NCI-H146 treated with DMSO at 0.1 percent for 48 hours (cell line): ENCODE measurements at regions not wholly inside any gene's neighbourhood (a gene's known extent, or its start where the extent isn't known, plus 50 kb on each side); places are given as distances from the start of the nearest gene placed in this dataset.
"Not testable (repeated sequence)": the region's sequence is repeated elsewhere in the genome, so short reads cannot be mapped to it uniquely, and the experiment has no call there.

ENCODE experiments used
- DNase-seq: peaks from one replicate; lab custom pipeline; 2025; ENCODE audit not compliant: unreplicated experiment; lab: John Stamatoyannopoulos, UW

GRCh38 chr4:134911941-134912340, 710.4 kb upstream of the PABPC4L start:
- DNase-seq: no peak

GRCh38 chr4:134906404-134907023, 704.9 kb upstream of the PABPC4L start:
- DNase-seq: peak; percentile 4

GRCh38 chr4:134905061-134905460, 703.5 kb upstream of the PABPC4L start:
- no peak for DNase-seq

GRCh38 chr4:134888156-134888555, 686.6 kb upstream of the PABPC4L start:
- DNase-seq: no peak

- no peak for DNase-seq
Observed at GRCh38 chr4:134885436-134885835, 683.8 kb upstream of the PABPC4L start.

GRCh38 chr4:134883831-134884449, 682.4 kb upstream of the PABPC4L start:
- no peak for DNase-seq

GRCh38 chr4:134879019-134879418, 677.4 kb upstream of the PABPC4L start:
- DNase-seq: no peak

- DNase-seq: no peak
Observed at GRCh38 chr4:134867027-134867426, 665.4 kb upstream of the PABPC4L start.

- DNase-seq: no peak
Observed at GRCh38 chr4:134865675-134866074, 664.1 kb upstream of the PABPC4L start.

GRCh38 chr4:134862116-134862515, 660.5 kb upstream of the PABPC4L start:
- DNase-seq: no peak

GRCh38 chr4:134848681-134849080, 647.1 kb upstream of the PABPC4L start:
- DNase-seq: no peak

- not testable (repeated sequence) for DNase-seq
Observed at GRCh38 chr4:134830741-134831140, 629.2 kb upstream of the PABPC4L start.

GRCh38 chr4:134812611-134813010, 611.0 kb upstream of the PABPC4L start:
- no peak for DNase-seq

- DNase-seq: no peak
Observed at GRCh38 chr4:134807231-134807745, 605.7 kb upstream of the PABPC4L start.

- DNase-seq: no peak
Observed at GRCh38 chr4:134798573-134798972, 597.0 kb upstream of the PABPC4L start.

GRCh38 chr4:134787315-134787714, 585.7 kb upstream of the PABPC4L start:
- DNase-seq: no peak

GRCh38 chr4:134780244-134780643, 578.7 kb upstream of the PABPC4L start:
- no peak for DNase-seq

GRCh38 chr4:134777606-134778005, 576.0 kb upstream of the PABPC4L start:
- peak; percentile 19 for DNase-seq

GRCh38 chr4:134773497-134774000, 572.0 kb upstream of the PABPC4L start:
- DNase-seq: no peak

- DNase-seq: no peak
Observed at GRCh38 chr4:134762053-134762452, 560.5 kb upstream of the PABPC4L start.

- no peak for DNase-seq
Observed at GRCh38 chr4:134756421-134756820, 554.8 kb upstream of the PABPC4L start.

- no peak for DNase-seq
Observed at GRCh38 chr4:134754301-134755019, 552.9 kb upstream of the PABPC4L start.
